ENCODE measurements at regions not wholly inside any gene's neighbourhood (a gene's known extent, or its start where the extent isn't known, plus 50 kb on each side); places are given as distances from the start of the nearest gene placed in this dataset.

DNA sequence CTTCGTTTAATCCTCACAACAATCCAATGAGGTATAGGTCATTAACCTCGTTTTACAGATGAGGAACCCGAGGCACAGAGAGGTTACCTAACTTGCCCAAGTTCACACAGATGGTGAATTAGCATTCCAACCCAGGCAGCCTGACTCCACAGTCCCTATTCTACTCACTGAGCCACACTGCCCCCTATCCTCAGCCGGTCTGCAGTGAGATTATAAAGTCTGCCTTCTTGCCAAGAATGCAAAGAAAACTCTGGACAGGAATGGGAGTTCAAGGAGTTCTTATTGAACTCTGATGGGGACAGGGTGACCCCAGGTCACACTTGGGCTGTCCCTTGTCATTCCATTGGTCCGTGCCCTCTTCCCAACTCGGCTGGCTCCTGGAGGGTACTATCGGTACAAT is 94.0 kb upstream of the KCNK12 start:
- no peak overlapping the region for H3K27ac Mint-ChIP-seq
- H3K4me3 Mint-ChIP-seq = no peak overlapping the region
- H3K36me3 Mint-ChIP-seq = no peaks in the 10 kb centered on the region
- no peaks in the 10 kb centered on the region for H3K9me3 Mint-ChIP-seq
- no peaks in the 10 kb centered on the region for H3K27me3 Mint-ChIP-seq
- H3K4me1 Mint-ChIP-seq = no peaks in the 10 kb centered on the region

GRCh38 chr2:47662552-47662951 is 91.8 kb upstream of the KCNK12 start:
- no peaks in the 10 kb centered on the region for H3K27me3 Mint-ChIP-seq
- H3K27ac Mint-ChIP-seq = no peak overlapping the region
- H3K36me3 Mint-ChIP-seq = no peaks in the 10 kb centered on the region
- no peak overlapping the region for H3K4me3 Mint-ChIP-seq
- no peaks in the 10 kb centered on the region for H3K9me3 Mint-ChIP-seq
- H3K4me1 Mint-ChIP-seq = no peaks in the 10 kb centered on the region

- Mint-ChIP-seq H3K36me3 (no peaks in the 10 kb centered on the region), H3K27ac (no peak overlapping the region), H3K4me1 (no peaks in the 10 kb centered on the region), H3K9me3 (no peaks in the 10 kb centered on the region), H3K4me3 (no peak overlapping the region), H3K27me3 (no peaks in the 10 kb centered on the region)
Measured at GRCh38 chr2:47661310-47661709, 90.5 kb upstream of the KCNK12 start.

GRCh38 chr2:47660168-47660567 is 89.4 kb upstream of the KCNK12 start:
- H3K4me3 Mint-ChIP-seq = no peak overlapping the region
- no peaks in the 10 kb centered on the region for H3K27me3 Mint-ChIP-seq
- H3K4me1 Mint-ChIP-seq = no peaks in the 10 kb centered on the region
- H3K27ac Mint-ChIP-seq = no peak overlapping the region
- no peaks in the 10 kb centered on the region for H3K36me3 Mint-ChIP-seq
- no peaks in the 10 kb centered on the region for H3K9me3 Mint-ChIP-seq

DNA sequence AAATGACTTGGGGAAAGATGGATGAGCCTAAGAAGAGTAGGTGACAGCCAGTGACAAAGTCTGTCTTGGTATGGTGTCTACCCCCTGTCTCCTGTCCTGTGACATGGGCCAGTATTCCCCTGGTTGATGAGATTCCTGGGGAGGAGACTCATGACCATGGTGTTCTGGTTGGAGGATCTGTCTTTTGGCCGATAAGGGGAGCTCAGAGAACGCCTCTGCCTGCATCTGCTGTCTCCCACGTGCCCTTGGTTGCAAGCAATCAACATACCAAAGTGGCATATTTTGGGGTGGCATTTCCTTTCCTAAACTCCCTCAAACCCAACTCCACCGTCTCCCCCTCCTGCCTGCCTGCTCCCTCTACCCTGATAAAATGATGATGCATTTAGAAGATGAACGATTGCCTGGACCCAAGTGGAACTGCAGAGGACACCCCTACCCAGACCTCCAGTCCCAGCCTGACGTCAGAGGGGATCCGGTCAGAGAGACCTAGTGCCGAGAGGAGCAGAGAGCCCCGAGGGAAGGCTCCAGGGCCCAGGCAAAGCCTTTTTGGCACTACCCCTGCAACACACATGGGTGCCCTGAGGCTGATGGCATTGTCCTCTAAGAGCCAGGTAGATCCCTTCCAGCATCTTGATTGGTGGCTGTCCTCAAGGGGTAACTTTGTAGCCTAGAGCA is 88.0 kb upstream of the KCNK12 start:
- H3K4me3 Mint-ChIP-seq = no peak overlapping the region
- no peaks in the 10 kb centered on the region for H3K4me1 Mint-ChIP-seq
- H3K36me3 Mint-ChIP-seq = no peaks in the 10 kb centered on the region
- H3K27me3 Mint-ChIP-seq = no peaks in the 10 kb centered on the region
- no peak overlapping the region for H3K27ac Mint-ChIP-seq
- H3K9me3 Mint-ChIP-seq = no peaks in the 10 kb centered on the region

DNA sequence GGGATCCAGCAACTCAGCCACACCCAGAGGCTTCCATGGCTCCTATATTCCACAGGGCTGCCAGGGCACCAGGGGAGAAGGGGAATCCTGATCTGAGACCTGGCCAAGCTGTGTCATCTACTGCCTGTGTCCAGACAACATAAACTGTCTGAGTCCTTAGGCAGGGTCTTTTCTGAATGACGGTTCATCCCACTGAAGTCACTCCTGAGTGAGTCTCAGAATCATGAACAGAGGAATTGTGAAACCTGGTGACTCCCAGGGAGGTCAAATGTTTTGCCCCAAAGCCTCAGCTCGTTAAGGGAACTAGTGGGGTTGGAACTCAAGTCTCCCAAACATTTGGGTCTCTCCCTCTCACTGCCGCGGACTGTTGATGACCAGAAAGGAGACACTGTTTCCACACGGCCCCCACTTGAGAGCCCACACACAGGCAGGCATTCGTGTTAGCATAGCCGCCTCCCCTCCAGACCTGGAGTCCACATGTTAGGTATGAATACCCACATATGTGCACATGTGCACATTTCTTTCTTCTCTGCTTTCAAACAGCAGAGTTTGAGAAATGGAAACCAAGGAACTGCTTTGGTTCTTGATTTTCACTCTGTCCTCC is 87.2 kb upstream of the KCNK12 start:
- no peak overlapping the region for H3K27ac Mint-ChIP-seq
- no peaks in the 10 kb centered on the region for H3K36me3 Mint-ChIP-seq
- H3K9me3 Mint-ChIP-seq = no peaks in the 10 kb centered on the region
- no peaks in the 10 kb centered on the region for H3K27me3 Mint-ChIP-seq
- H3K4me3 Mint-ChIP-seq = no peak overlapping the region
- no peaks in the 10 kb centered on the region for H3K4me1 Mint-ChIP-seq

- H3K27me3 Mint-ChIP-seq = no peaks in the 10 kb centered on the region
- H3K27ac Mint-ChIP-seq = no peak overlapping the region
- no peak overlapping the region for H3K4me3 Mint-ChIP-seq
- no peaks in the 10 kb centered on the region for H3K36me3 Mint-ChIP-seq
- no peaks in the 10 kb centered on the region for H3K4me1 Mint-ChIP-seq
- no peaks in the 10 kb centered on the region for H3K9me3 Mint-ChIP-seq
Measured at GRCh38 chr2:47656715-47657600, 86.2 kb upstream of the KCNK12 start.

DNA sequence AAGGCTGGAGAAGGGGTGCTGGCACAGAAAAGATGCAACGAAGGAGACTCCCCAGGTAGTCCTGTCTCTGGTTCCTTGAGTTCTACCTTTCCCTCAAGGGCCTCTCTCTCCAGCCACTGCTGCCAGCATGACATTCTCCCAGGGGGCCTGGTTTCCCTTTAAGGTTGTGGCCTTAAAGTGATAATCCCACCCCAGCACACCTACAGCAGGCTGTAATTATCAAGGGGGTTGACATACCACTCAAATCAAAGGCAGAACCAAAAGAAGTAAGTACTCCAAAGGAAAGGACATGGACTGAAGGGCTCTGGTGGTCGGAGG is 84.7 kb upstream of the KCNK12 start:
- Mint-ChIP-seq H3K4me3 (no peak overlapping the region), H3K27me3 (no peaks in the 10 kb centered on the region), H3K27ac (no peak overlapping the region), H3K4me1 (no peaks in the 10 kb centered on the region), H3K36me3 (no peaks in the 10 kb centered on the region), H3K9me3 (no peaks in the 10 kb centered on the region)

- Mint-ChIP-seq H3K4me3 (no peak overlapping the region), H3K36me3 (no peaks in the 10 kb centered on the region), H3K9me3 (no peaks in the 10 kb centered on the region), H3K4me1 (no peaks in the 10 kb centered on the region), H3K27me3 (no peaks in the 10 kb centered on the region), H3K27ac (no peak overlapping the region)
Measured at GRCh38 chr2:47654790-47655562, 84.2 kb upstream of the KCNK12 start.

GRCh38 chr2:47653902-47654789 is 83.4 kb upstream of the KCNK12 start:
- Mint-ChIP-seq H3K27ac (no peak overlapping the region), H3K27me3 (no peaks in the 10 kb centered on the region), H3K4me1 (no peaks in the 10 kb centered on the region), H3K36me3 (no peaks in the 10 kb centered on the region), H3K9me3 (no peaks in the 10 kb centered on the region), H3K4me3 (no peak overlapping the region)

- H3K4me3 Mint-ChIP-seq = no peak overlapping the region
- no peak overlapping the region for H3K27ac Mint-ChIP-seq
- H3K9me3 Mint-ChIP-seq = no peaks in the 10 kb centered on the region
- no peaks in the 10 kb centered on the region for H3K4me1 Mint-ChIP-seq
- no peaks in the 10 kb centered on the region for H3K27me3 Mint-ChIP-seq
- no peaks in the 10 kb centered on the region for H3K36me3 Mint-ChIP-seq
Measured at GRCh38 chr2:47653036-47653435, 82.3 kb upstream of the KCNK12 start.

- Mint-ChIP-seq H3K27me3 (no peaks in the 10 kb centered on the region), H3K27ac (no peak overlapping the region), H3K4me1 (no peaks in the 10 kb centered on the region), H3K4me3 (no peak overlapping the region), H3K9me3 (no peaks in the 10 kb centered on the region), H3K36me3 (no peaks in the 10 kb centered on the region)
Measured at GRCh38 chr2:47652061-47652690, 81.4 kb upstream of the KCNK12 start.

- no peaks in the 10 kb centered on the region for H3K27me3 Mint-ChIP-seq
- H3K36me3 Mint-ChIP-seq = no peaks in the 10 kb centered on the region
- no peak overlapping the region for H3K4me3 Mint-ChIP-seq
- no peaks in the 10 kb centered on the region for H3K9me3 Mint-ChIP-seq
- H3K27ac Mint-ChIP-seq = no peak overlapping the region
- no peaks in the 10 kb centered on the region for H3K4me1 Mint-ChIP-seq
Measured at GRCh38 chr2:47651296-47651695, 80.5 kb upstream of the KCNK12 start.

- Mint-ChIP-seq H3K9me3 (no peaks in the 10 kb centered on the region), H3K4me3 (no peak overlapping the region), H3K27me3 (no peaks in the 10 kb centered on the region), H3K36me3 (no peaks in the 10 kb centered on the region), H3K27ac (no peak overlapping the region), H3K4me1 (no peaks in the 10 kb centered on the region)
Measured at GRCh38 chr2:47650001-47650535, 79.3 kb upstream of the KCNK12 start.
